GM19328 (cell line): ENCODE measurements at regions not wholly inside any gene's neighbourhood (a gene's known extent, or its start where the extent isn't known, plus 50 kb on each side); places are given as distances from the start of the nearest gene placed in this dataset.

Source experiments
- ATAC-seq: cut with Tn5 transposase; IDR thresholded peaks from one replicate; pipeline ENCODE4 v1.9.1; 2021; ENCODE audit warnings: mild to moderate bottlenecking, moderate library complexity; ENCODE audit not compliant: unreplicated experiment

GRCh38 chr9:82565188-82565969 lies 497.6 kb downstream of the RASEF start:
- ATAC-seq, result no peak

GRCh38 chr9:82567953-82568352 lies 495.0 kb downstream of the RASEF start:
- no peak for ATAC-seq

GRCh38 chr9:82570226-82570625 lies 492.7 kb downstream of the RASEF start:
- ATAC-seq, result no peak

GRCh38 chr9:82571540-82571939 lies 491.4 kb downstream of the RASEF start:
- ATAC-seq, result no peak

DNA sequence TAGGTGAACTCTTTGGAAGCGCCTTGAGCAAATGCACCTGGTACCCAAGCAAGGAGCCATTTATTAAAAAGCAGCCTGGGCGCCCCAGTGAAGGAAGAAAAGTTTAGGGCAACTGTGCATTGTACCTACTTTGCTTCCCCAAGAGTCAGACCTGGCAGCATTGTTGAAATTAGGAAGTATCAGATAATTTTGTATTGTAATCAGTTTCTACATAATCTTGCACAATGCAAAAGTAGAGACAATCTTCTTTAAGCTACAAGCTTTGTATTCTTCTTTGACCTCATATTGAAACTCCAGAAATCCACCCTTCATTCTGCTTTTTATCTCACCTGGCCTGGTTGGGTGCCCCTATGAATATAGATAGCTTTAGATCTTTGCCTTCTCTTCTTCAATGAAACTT lies 490.8 kb downstream of the RASEF start:
- ATAC-seq, result no peak

- ATAC-seq, result no peak
These were observed 488.0 kb downstream of the RASEF start for GRCh38 chr9:82574911-82575310.

DNA sequence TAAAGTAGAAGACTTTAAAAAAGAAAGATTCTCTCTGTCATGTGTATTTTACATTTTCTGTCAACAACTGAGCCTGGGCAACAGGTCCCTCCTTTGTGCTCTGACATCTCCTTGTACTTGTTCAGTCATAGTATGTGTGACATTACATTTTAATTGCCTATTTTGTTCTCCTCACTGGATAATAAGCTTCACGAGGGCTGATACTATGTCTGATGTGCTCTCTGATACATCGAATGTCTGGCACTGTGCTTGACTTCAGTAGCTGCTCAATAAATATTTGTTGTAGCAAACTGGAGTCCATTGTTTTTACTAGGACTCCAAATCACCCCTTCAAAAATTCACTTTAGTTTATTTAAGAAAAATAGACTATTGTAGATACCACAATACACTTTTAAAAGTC lies 482.0 kb downstream of the RASEF start:
- no peak for ATAC-seq

GRCh38 chr9:82581516-82581915 lies 481.4 kb downstream of the RASEF start:
- no peak for ATAC-seq

DNA sequence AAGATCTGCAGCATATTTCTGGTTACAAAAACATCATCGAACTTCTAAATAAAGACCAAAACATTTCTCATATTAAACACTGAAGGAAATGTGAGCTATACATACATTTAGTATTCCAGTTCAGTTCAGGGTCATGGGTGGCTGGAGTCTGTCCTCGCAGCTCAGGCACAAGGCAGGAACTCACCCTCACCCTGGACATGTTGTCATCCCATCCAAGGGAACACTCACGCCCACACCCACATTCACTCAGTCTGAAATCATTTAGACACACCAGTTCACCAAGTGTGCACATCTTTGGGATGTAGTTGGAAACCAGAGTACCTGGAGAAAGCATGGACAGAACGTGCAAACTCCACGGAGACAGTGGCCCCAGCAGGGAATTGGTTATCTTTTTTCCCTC lies 481.0 kb downstream of the RASEF start:
- ATAC-seq, result no peak

GRCh38 chr9:82582693-82583092 lies 480.2 kb downstream of the RASEF start:
- no peak for ATAC-seq

DNA sequence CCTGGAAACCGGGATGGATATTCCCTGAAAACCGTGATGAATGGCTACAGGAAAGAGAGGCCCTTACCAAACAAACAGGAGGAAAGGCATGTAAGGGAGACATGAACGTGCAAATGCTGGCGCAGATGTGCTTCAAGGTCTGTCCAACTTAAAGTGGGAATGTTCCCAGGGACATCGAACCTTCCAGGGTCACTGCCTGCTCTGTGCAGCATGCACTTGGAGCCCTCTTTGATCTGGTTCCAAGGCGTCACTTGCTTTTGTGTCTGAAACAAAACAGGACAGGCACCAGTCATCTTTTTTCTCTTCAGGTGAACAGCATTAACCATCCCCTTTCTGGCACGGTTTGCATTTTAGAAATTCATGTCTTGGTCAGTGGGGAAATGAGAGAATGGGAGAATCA lies 479.4 kb downstream of the RASEF start:
- ATAC-seq, result no peak

GRCh38 chr9:82584349-82584863 lies 478.5 kb downstream of the RASEF start:
- no peak for ATAC-seq

- no peak for ATAC-seq
These were observed 476.0 kb downstream of the RASEF start for GRCh38 chr9:82586918-82587356.

DNA sequence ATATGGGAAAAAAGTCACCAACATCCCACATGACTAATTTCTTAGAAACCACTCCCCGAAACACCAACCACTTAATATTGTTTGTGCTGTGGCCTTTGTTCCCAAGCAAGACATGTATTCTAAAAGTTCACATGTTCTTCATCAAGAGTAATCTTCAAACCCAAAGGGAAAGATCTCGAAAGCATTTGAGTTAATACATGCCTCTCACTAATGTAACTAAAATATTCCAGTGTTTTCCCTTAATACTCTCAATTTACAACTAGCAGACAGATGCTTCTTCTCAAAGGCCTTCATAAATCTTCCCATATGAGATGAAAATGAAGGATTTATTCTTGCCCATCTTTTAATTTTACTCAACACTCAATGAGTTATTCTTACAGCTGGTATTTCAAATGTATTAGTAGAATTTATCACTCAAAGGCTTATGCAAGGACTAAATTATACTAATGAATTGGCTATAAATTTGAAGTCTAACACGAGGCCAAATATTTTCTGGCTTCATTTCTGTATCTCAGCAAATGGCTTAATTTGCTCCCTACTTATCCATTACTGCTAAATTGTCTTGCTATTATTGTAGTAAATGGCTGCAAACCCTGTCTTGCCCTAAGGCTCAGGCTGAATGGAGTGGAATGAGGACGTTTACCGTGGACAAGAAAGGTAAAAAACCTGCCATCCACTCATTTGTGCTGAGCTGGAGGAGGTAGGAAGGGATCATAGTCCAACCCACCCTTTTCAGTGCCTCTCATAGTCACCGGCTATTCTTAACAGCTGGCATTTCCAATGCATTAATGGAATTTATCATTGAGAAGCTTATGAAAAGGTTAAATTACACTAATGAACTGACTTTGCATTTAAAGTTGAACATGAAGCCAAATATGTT lies 474.4 kb downstream of the RASEF start:
- ATAC-seq, result no peak

DNA sequence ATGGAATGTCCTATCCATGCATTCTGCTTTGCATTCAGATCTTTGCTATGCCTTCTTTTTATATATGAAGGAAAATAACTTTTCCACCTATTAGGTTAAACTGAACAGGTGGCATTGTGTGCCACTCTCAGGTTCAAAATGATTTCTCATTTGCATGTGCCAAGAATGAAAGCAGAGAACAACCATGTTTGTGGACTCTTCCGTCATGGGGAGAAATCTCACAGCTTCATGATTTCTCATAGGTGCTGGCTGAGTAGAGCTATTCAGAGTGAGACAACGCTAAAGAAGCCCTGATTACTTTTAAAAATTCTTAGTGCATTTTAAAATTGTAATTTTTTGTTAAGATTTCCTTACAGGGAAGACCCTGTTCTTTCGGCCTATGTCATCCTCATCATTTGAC lies 472.1 kb downstream of the RASEF start:
- ATAC-seq, result no peak

DNA sequence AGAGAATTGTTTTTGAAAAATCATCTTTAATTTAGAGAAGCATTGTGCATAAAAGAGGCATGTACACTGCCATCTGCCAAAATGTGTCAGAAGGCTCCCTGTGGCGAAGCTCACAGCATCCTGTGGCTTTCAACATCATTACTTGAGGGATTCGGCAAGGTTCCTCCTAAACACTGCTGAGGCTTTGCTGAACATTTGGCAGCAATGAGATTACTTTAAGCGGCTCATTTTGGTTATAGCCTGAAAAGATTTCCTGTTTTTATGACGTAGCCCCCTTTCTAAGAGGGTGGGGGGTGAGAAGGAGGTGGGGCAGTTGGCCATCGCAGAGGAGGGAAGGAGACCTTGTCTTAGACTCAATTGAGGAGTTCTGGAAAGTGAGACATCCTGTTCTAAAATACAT lies 469.4 kb downstream of the RASEF start:
- no peak for ATAC-seq

DNA sequence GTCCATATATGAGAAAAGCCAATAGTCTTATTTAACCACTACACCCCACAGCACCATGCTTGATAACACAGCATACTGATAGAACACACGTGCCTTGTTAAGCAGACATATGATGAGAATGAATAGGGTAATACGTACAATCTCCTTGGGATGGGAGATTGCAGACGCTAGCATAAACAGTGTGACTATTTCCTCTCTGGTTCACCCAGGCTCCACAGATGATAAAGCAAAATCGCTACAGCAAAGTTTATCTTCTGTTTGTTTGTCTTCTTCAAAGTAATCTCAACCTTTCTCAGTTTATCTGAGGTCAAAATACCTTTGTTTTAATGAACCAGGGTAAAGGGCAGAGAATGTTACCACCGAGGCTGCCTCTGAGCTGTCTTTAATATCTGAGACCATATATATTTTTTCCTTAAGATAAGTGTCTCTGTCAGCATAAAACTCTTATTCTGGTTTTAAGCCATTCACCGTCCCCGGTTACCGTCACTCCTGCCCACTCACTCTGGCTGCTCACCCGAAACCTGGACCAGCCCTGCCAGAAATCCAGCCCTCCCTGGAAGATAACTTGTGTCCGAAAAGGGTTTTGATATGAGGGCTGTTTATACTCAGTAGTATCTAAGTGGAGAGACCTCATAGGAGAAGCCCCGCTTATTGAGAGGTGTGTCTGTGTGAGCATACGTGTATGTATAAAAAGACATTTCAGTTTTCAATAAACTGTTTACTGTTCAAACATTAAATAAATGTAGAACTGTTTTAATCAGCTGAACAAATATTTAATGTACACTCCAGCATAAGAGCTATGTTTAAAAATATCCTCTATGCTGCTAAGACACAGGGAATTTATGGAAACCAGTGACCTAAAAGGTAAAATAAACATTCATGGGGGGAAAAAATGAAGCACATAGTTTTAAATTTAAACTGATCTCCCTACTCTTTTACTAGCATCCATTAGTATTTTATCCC lies 465.4 kb downstream of the RASEF start:
- ATAC-seq, result no peak

DNA sequence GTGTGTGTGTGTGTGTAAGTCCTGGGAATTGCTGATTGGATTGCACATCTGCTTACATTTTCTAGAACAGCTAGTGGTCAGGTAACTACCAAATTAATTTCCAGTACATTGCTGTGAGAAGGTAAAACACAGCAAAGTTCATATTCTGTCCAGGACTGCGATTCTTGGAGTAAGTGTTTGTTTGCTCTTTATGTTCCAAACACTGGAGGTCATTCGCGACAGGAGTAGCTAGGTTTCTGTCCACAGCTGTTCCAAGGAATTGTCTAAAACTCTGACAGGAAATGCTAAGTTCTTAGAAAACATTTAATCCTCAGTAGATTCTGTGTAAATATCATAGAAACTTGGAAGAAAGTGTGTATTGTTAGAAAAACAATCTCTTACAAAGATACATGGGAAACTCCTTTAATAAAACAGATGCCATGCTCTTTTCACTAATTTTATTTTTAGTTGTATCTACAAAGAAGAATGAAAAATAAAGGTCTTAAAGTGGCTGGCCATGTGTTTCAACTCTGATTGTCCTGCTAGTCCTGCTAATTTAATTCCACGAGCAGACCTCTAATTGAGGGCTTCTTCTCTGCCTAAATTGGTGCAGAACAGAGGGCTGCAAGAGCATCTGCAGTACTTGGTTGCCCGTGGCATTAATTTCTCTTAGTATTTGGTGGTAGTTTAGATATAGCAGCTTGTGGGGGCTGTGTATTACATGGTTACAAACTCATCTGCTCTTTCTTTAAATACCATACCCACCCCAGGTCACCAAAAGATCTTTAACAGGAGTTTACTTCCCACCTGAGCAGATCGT lies 464.5 kb downstream of the RASEF start:
- no peak for ATAC-seq

- no peak for ATAC-seq
These were observed 463.5 kb downstream of the RASEF start for GRCh38 chr9:82599336-82599949.
